Activated CD4-positive, alpha-beta T cell treated with anti-CD3 and anti-CD28 coated beads, Interleukin-2, Interleukin-6, amounts not matched to agents 100 ng/mL and 50 ng/mL, durations not matched to agents 16 hours and 8 hours (primary cell): ENCODE measurements at regions not wholly inside any gene's neighbourhood (a gene's known extent, or its start where the extent isn't known, plus 50 kb on each side); places are given as distances from the start of the nearest gene placed in this dataset.
A peak's percentile ranks its signal among the peaks of the same experiment; 100 is the strongest.
"Not testable (repeated sequence)": the region's sequence is repeated elsewhere in the genome, so short reads cannot be mapped to it uniquely, and the experiment has no call there.

Source experiments
- DNase-seq: peaks from one replicate; pipeline ENCODE4 v3.0.0-alpha.2; 2020

GRCh38 chr17:31609996-31610910 lies 218.8 kb downstream of the RAB11FIP4 start:
- no peak for DNase-seq

GRCh38 chr17:31609331-31609730 lies 217.9 kb downstream of the RAB11FIP4 start:
- DNase-seq = no peak

- DNase-seq = no peak
These were observed 217.3 kb downstream of the RAB11FIP4 start for GRCh38 chr17:31608659-31609254.

GRCh38 chr17:31605761-31606160 lies 214.3 kb downstream of the RAB11FIP4 start:
- DNase-seq = no peak

GRCh38 chr17:31604936-31605335 lies 213.5 kb downstream of the RAB11FIP4 start:
- DNase-seq = no peak

- DNase-seq = not testable (repeated sequence)
These were observed 208.7 kb downstream of the RAB11FIP4 start for GRCh38 chr17:31600144-31600543.

GRCh38 chr17:31598921-31599571 lies 207.6 kb downstream of the RAB11FIP4 start:
- DNase-seq = no peak

GRCh38 chr17:31598399-31598782 lies 206.9 kb downstream of the RAB11FIP4 start:
- no peak for DNase-seq

- no peak for DNase-seq
These were observed 206.3 kb downstream of the RAB11FIP4 start for GRCh38 chr17:31597646-31598398.

- DNase-seq = peak; percentile 35
These were observed 205.2 kb downstream of the RAB11FIP4 start for GRCh38 chr17:31596382-31597323.

GRCh38 chr17:31595666-31596381 lies 204.3 kb downstream of the RAB11FIP4 start:
- no peak for DNase-seq

GRCh38 chr17:31595076-31595475 lies 203.6 kb downstream of the RAB11FIP4 start:
- no peak for DNase-seq

GRCh38 chr17:31594416-31594815 lies 202.9 kb downstream of the RAB11FIP4 start:
- DNase-seq = no peak

GRCh38 chr17:31593806-31594205 lies 202.3 kb downstream of the RAB11FIP4 start:
- DNase-seq = no peak

GRCh38 chr17:31591924-31592323 lies 200.4 kb downstream of the RAB11FIP4 start:
- DNase-seq = no peak

- no peak for DNase-seq
These were observed 197.0 kb downstream of the RAB11FIP4 start for GRCh38 chr17:31588512-31588911.

- no peak for DNase-seq
These were observed 196.6 kb downstream of the RAB11FIP4 start for GRCh38 chr17:31588034-31588433.
